B cell (primary cell): ENCODE measurements at regions not wholly inside any gene's neighbourhood (a gene's known extent, or its start where the extent isn't known, plus 50 kb on each side); places are given as distances from the start of the nearest gene placed in this dataset.

ENCODE experiments used
- ATAC-seq: fragments of 200-7000 bp; cut with Tn5 transposase; one replicate; pipeline ENCODE4 v1.10.0; 2021; ENCODE audit warnings: low read depth, mild to moderate bottlenecking, moderate number of reproducible peaks, moderate library complexity
- CTCF ChIA-PET: fragments of 350-600 bp; sonication (Branson Sonifier 250); formaldehyde crosslinking; loops from one replicate; lab custom pipeline; 2021; ENCODE audit warnings: antibody characterized with exemption, inconsistent platforms; lab: Charles Lee
- POLR2A ChIA-PET: fragments of 350-600 bp; sonication (Branson Sonifier 250); formaldehyde crosslinking; loops from one replicate; lab custom pipeline; 2021; ENCODE audit warnings: antibody characterized with exemption; lab: Charles Lee
- DNase-seq: peaks from one replicate; pipeline ENCODE4 v3.0.0; 2013
- H2AFZ ChIP-seq: 2 replicates; pipeline ENCODE4 v1.6.1; 2012; ENCODE audit warnings: mild to moderate bottlenecking, low read depth, low read length; ENCODE audit not compliant: insufficient read depth, poor library complexity, severe bottlenecking
- H3K27ac ChIP-seq, 2 donors: 1 replicate in 1 of 2; 2 replicates in 1 of 2; pipeline ENCODE4 v1.5.1; 2012 to 2013; ENCODE audit warnings: low read length in 2 of 2, mild to moderate bottlenecking in 2 of 2, moderate library complexity in 1 of 2
- H3K27me3 ChIP-seq, 4 experiments: fragments of 200-600 bp in 1 of 4; sonication (generic) in 1 of 4; replicated peaks in 1 of 4; 1 replicate in 2 of 4; 2 replicates in 2 of 4; pipeline versions ENCODE4 v1.6.1 to v1.7.0; 2013 to 2016; ENCODE audit warnings: low read length in 3 of 4, mild to moderate bottlenecking in 2 of 4, mixed read lengths in 1 of 4, moderate library complexity in 1 of 4; ENCODE audit not compliant: insufficient read depth in 4 of 4, control insufficient read depth in 3 of 4; ENCODE audit errors: control extremely low read depth in 1 of 4
- H3K36me3 ChIP-seq, 2 experiments: replicated peaks in 1 of 2; 1 replicate in 1 of 2; 2 replicates in 1 of 2; pipeline versions ENCODE4 v1.6.1 to v1.7.1; 2013; ENCODE audit warnings: low read length in 1 of 2; ENCODE audit not compliant: insufficient read depth in 2 of 2, control insufficient read depth in 1 of 2; ENCODE audit errors: control extremely low read depth in 1 of 2, extremely low read depth in 1 of 2
- H3K4me1 ChIP-seq, 2 donors: fragments of 200-600 bp in 1 of 2; sonication (generic) in 1 of 2; 1 replicate in 1 of 2; 2 replicates in 1 of 2; pipeline versions ENCODE4 v1.5.1 to v1.6.1; 2013 to 2017; ENCODE audit warnings: low read length in 2 of 2; ENCODE audit not compliant: control insufficient read depth in 2 of 2, insufficient read depth in 2 of 2
- H3K4me2 ChIP-seq: replicated peaks from 2 replicates; pipeline ENCODE3; 2012; ENCODE audit warnings: mild to moderate bottlenecking, low read depth, low read length; ENCODE audit not compliant: poor library complexity, severe bottlenecking
- H3K4me3 ChIP-seq, 5 experiments: fragments of 200-600 bp in 1 of 5; sonication (generic) in 1 of 5; 1 replicate in 3 of 5; 2 replicates in 2 of 5; pipeline versions ENCODE4 v1.5.1 to v1.7.0; 2011 to 2016; ENCODE audit warnings: low read length in 4 of 5, mild to moderate bottlenecking in 4 of 5, low read depth in 2 of 5, control low read depth in 1 of 5, moderate library complexity in 1 of 5; ENCODE audit not compliant: insufficient read depth in 1 of 5; ENCODE audit errors: control extremely low read depth in 1 of 5, extremely low read depth in 1 of 5
- H3K79me2 ChIP-seq: fragments of 200-600 bp; sonication (generic); one replicate; pipeline ENCODE4 v1.6.0; 2016; ENCODE audit warnings: low read length; ENCODE audit not compliant: control insufficient read depth, insufficient read depth
- H3K9ac ChIP-seq: fragments of 200-600 bp; sonication (generic); 2 replicates; pipeline ENCODE4 v1.6.1; 2017; ENCODE audit warnings: mild to moderate bottlenecking, low read length, moderate library complexity
- H3K9me3 ChIP-seq, 3 donors: one replicate each; pipeline versions ENCODE4 v1.6.1 to v1.7.1; 2013; ENCODE audit warnings: low read length in 2 of 3; ENCODE audit not compliant: control insufficient read depth in 2 of 3, insufficient read depth in 1 of 3; ENCODE audit errors: control extremely low read depth in 1 of 3
- H4K20me1 ChIP-seq: 2 replicates; pipeline ENCODE4 v1.6.0; 2012; ENCODE audit warnings: mild to moderate bottlenecking, low read length; ENCODE audit not compliant: insufficient read depth, control insufficient read depth, poor library complexity, severe bottlenecking
- H3K27ac Mint-ChIP-seq: one replicate; pipeline ENCODE4 v1.8.0; 2021; ENCODE audit warnings: mixed read lengths
- H3K27me3 Mint-ChIP-seq: one replicate; pipeline ENCODE4 v1.8.0; 2021; ENCODE audit warnings: mixed read lengths
- H3K4me1 Mint-ChIP-seq: one replicate; pipeline ENCODE4 v1.8.0; 2021; ENCODE audit warnings: mixed read lengths
- H3K4me3 Mint-ChIP-seq: one replicate; pipeline ENCODE4 v1.8.0; 2021; ENCODE audit warnings: mixed read lengths
- H3K9me3 Mint-ChIP-seq: one replicate; pipeline ENCODE4 v1.8.0; 2022; ENCODE audit warnings: mixed read lengths; ENCODE audit not compliant: insufficient read depth
- CTCF ChIP-seq: fragments of 200-600 bp; IDR thresholded peaks from one replicate; pipeline ENCODE4 v1.8.0; 2022; ENCODE audit warnings: antibody characterized with exemption, mild to moderate bottlenecking
- EZH2 ChIP-seq: IDR thresholded peaks from 2 replicates; pipeline ENCODE4 v1.6.1; 2012; ENCODE audit warnings: borderline replicate concordance, low read depth, mild to moderate bottlenecking, moderate library complexity, low read length; ENCODE audit not compliant: insufficient read depth, poor library complexity, severe bottlenecking
- WGBS: methylation state at CpG from one replicate; pipeline ENCODE4 v1.1.5; 2013; ENCODE audit warnings: missing lambda C conversion rate; ENCODE audit not compliant: insufficient coverage; 5-methylcytosine and 5-hydroxymethylcytosine counted together
- intact Hi-C: fragments of 100-400 bp; cut with micrococcal nuclease; formaldehyde crosslinking; loops from one replicate; pipeline ENCODE4 v1.10.0; 2022

GRCh38 chr5:170442391-170442790 is 53.2 kb upstream of the KCNMB1 start:
- ChIA-PET CTCF (no interaction called here), POLR2A (no interaction called here)
- Histone ChIP-seq H3K9ac (no peak overlapping the region), H3K27ac (no peak overlapping the region), H3K79me2 (no peaks in the 10 kb centered on the region), H3K27me3 (no peaks in the 10 kb centered on the region), H3K4me1 (no peaks in the 10 kb centered on the region), H2AFZ (no peak overlapping the region), H4K20me1 (no peaks in the 10 kb centered on the region), H3K4me3 (no peak overlapping the region), H3K36me3 (no peaks in the 10 kb centered on the region), H3K4me2 (no peak overlapping the region), H3K9me3 (peaks cover 0 to 3% (median 3%) of the 10 kb centered on the region in 3 donors)
- no peak overlapping the region for H3K27ac Mint-ChIP-seq
- no peaks in the 10 kb centered on the region for H3K9me3 Mint-ChIP-seq
- no peak overlapping the region for H3K4me3 Mint-ChIP-seq
- intact Hi-C loops = no loop called here
- no peak for ATAC-seq
- peaks cover 3% of the 10 kb centered on the region for H3K27me3 Mint-ChIP-seq
- WGBS = 88% methylated on average over 5 of the region's 5 CpGs
- TF ChIP-seq CTCF = no peak
- no peak for TF ChIP-seq EZH2
- H3K4me1 Mint-ChIP-seq = no peaks in the 10 kb centered on the region
- DNase-seq = no peak

- ChIA-PET POLR2A (no interaction called here), CTCF (no interaction called here)
- no peak overlapping the region for H3K9ac ChIP-seq
- H3K9me3 Mint-ChIP-seq = no peaks in the 10 kb centered on the region
- no peaks in the 10 kb centered on the region for H3K27me3 ChIP-seq
- ATAC-seq = no peak
- intact Hi-C loops = no loop called here
- H3K27ac ChIP-seq = no peak overlapping the region
- no peaks in the 10 kb centered on the region for H3K4me1 ChIP-seq
- peaks cover 3% of the 10 kb centered on the region for H3K27me3 Mint-ChIP-seq
- H3K36me3 ChIP-seq = no peaks in the 10 kb centered on the region
- no peak for DNase-seq
- H3K4me2 ChIP-seq = no peak overlapping the region
- no peak overlapping the region for H3K4me3 Mint-ChIP-seq
- H3K9me3 ChIP-seq = no peaks in the 10 kb centered on the region
- no peak for TF ChIP-seq CTCF
- TF ChIP-seq EZH2 = no peak
- WGBS = 96% methylated on average over 9 of the region's 10 CpGs
- no peaks in the 10 kb centered on the region for H3K4me1 Mint-ChIP-seq
- no peaks in the 10 kb centered on the region for H3K79me2 ChIP-seq
- no peak overlapping the region for H3K4me3 ChIP-seq
- H4K20me1 ChIP-seq = no peaks in the 10 kb centered on the region
- no peak overlapping the region for H2AFZ ChIP-seq
- no peak overlapping the region for H3K27ac Mint-ChIP-seq
Measured at GRCh38 chr5:170441393-170441784, 52.2 kb upstream of the KCNMB1 start.
